SK-N-SH (cell line): ENCODE measurements at regions not wholly inside any gene's neighbourhood (a gene's known extent, or its start where the extent isn't known, plus 50 kb on each side); places are given as distances from the start of the nearest gene placed in this dataset.

Experiments used
- CTCF ChIA-PET: fragments of 300-600, 350-600 bp; formaldehyde crosslinking; extraction: SDS; loops from one replicate; lab custom pipeline; 2021; lab: Yijun Ruan, JAX
- POLR2A ChIA-PET: fragments of 350-600 bp; sonication (Branson Sonifier 250); formaldehyde crosslinking; extraction: SDS; loops from one replicate; lab custom pipeline; 2020; ENCODE audit warnings: antibody characterized with exemption, inconsistent platforms; lab: Yijun Ruan, JAX
- DNase-seq: peaks from one replicate; pipeline ENCODE4 v3.0.0; 2012
- H2AFZ ChIP-seq: fragments of 200-600 bp; sonication (generic); 2 replicates; pipeline ENCODE4 v1.8.1; 2016; ENCODE audit warnings: antibody characterized with exemption, mild to moderate bottlenecking, low read depth
- H3F3A ChIP-seq: fragments of 200-600 bp; sonication (generic); replicated peaks from 2 replicates; pipeline ENCODE3; 2016; ENCODE audit warnings: antibody characterized with exemption, mild to moderate bottlenecking; ENCODE audit not compliant: insufficient read depth
- H3K27ac ChIP-seq, 2 experiments: fragments of 200-500 bp in 1 of 2; fragments of 200-600 bp in 1 of 2; sonication (Bioruptor generic) in 1 of 2; sonication (generic), shearing (Covaris generic) in 1 of 2; 2 replicates each; pipeline versions ENCODE4 v1.5.1 to v1.6.1; 2014 to 2016; ENCODE audit warnings: low read depth in 2 of 2, inconsistent platforms in 1 of 2, low read length in 1 of 2, mild to moderate bottlenecking in 1 of 2, mixed read lengths in 1 of 2
- H3K27me3 ChIP-seq: fragments of 200-600 bp; sonication (generic), shearing (Covaris generic); 2 replicates; pipeline ENCODE4 v1.6.1; 2016; ENCODE audit warnings: mixed run types; ENCODE audit not compliant: insufficient read depth
- H3K36me3 ChIP-seq, 2 experiments: fragments of 200-500 bp in 1 of 2; fragments of 200-600 bp in 1 of 2; sonication (Bioruptor generic) in 1 of 2; sonication (generic) in 1 of 2; replicated peaks in 1 of 2; 2 replicates each; pipeline versions ENCODE3 to v1.5.1; 2014 to 2016; ENCODE audit warnings: low read length in 1 of 2, mild to moderate bottlenecking in 1 of 2; ENCODE audit not compliant: insufficient read depth in 2 of 2, control insufficient read depth in 1 of 2
- H3K4me1 ChIP-seq, 2 experiments: fragments of 200-500 bp in 1 of 2; fragments of 200-600 bp in 1 of 2; sonication (Bioruptor generic) in 1 of 2; sonication (generic), shearing (Covaris generic) in 1 of 2; 2 replicates each; pipeline versions ENCODE4 v1.5.1 to v1.6.1; 2014 to 2016; ENCODE audit warnings: low read depth in 1 of 2, low read length in 1 of 2, mixed run types in 1 of 2; ENCODE audit not compliant: insufficient read depth in 2 of 2, control insufficient read depth in 1 of 2
- H3K4me2 ChIP-seq: fragments of 200-600 bp; sonication (generic), shearing (Covaris generic); 2 replicates; pipeline ENCODE4 v1.6.1; 2017; ENCODE audit warnings: mixed run types
- H3K4me3 ChIP-seq, 2 experiments: fragments of 200-500 bp in 1 of 2; fragments of 200-600 bp in 1 of 2; sonication (Bioruptor generic) in 1 of 2; sonication (generic), shearing (Covaris generic) in 1 of 2; 2 replicates each; pipeline versions ENCODE4 v1.5.1 to v1.8.1; 2014 to 2016; ENCODE audit warnings: low read depth in 2 of 2, inconsistent platforms in 1 of 2, low read length in 1 of 2, mild to moderate bottlenecking in 1 of 2, mixed read lengths in 1 of 2, moderate library complexity in 1 of 2
- H3K79me2 ChIP-seq: fragments of 200-600 bp; sonication (generic); 2 replicates; pipeline ENCODE4 v1.8.1; 2017; ENCODE audit warnings: mild to moderate bottlenecking; ENCODE audit not compliant: insufficient read depth
- H3K9ac ChIP-seq: fragments of 200-600 bp; sonication (generic); 2 replicates; pipeline ENCODE4 v1.6.1; 2017; ENCODE audit warnings: mixed run types
- H3K9me2 ChIP-seq: fragments of 200-600 bp; sonication (generic); 2 replicates; pipeline ENCODE4 v1.6.1; 2017; ENCODE audit warnings: mixed run types
- H3K9me3 ChIP-seq: fragments of 200-600 bp; sonication (generic); 2 replicates; pipeline ENCODE4 v1.6.1; 2017; ENCODE audit warnings: mixed run types, mild to moderate bottlenecking, moderate library complexity
- H4K20me1 ChIP-seq: fragments of 200-600 bp; sonication (generic); 2 replicates; pipeline ENCODE4 v1.6.1; 2017; ENCODE audit warnings: mild to moderate bottlenecking, mixed run types; ENCODE audit not compliant: insufficient read depth
- CHD2 ChIP-seq: fragments of 150-350 bp; IDR thresholded peaks from 2 replicates; pipeline ENCODE4 v1.6.1; 2018; ENCODE audit warnings: low read length; ENCODE audit not compliant: partially characterized antibody
- ELF1 ChIP-seq: IDR thresholded peaks from 2 replicates; pipeline ENCODE4 v1.4.0; 2012
- EZH2phosphoT487 ChIP-seq: fragments of 200-600 bp; sonication (generic); IDR thresholded peaks from 2 replicates; pipeline ENCODE4 v1.6.1; 2017; ENCODE audit warnings: low read depth, mixed run types, mild to moderate bottlenecking, antibody characterized with exemption, moderate library complexity, borderline replicate concordance
- GABPA ChIP-seq: IDR thresholded peaks from 2 replicates; pipeline ENCODE4 v1.4.0; 2012; ENCODE audit warnings: low read depth, mild to moderate bottlenecking
- GATA2 ChIP-seq: sonication (generic); formaldehyde crosslinking; IDR thresholded peaks from 2 replicates; pipeline ENCODE4 v1.5.0; 2020; ENCODE audit warnings: mild to moderate bottlenecking, missing genetic modification reagents
- JUND ChIP-seq: IDR thresholded peaks from 2 replicates; pipeline ENCODE4 v1.4.0; 2012
- MEF2A ChIP-seq: IDR thresholded peaks from 2 replicates; pipeline ENCODE4 v1.4.0; 2012; ENCODE audit warnings: low read depth, borderline replicate concordance
- NFIC ChIP-seq: IDR thresholded peaks from 2 replicates; pipeline ENCODE4 v1.4.0; 2012; ENCODE audit warnings: borderline replicate concordance
- NRF1 ChIP-seq: IDR thresholded peaks from 2 replicates; pipeline ENCODE4 v1.6.1; 2012; ENCODE audit warnings: low read depth, mild to moderate bottlenecking, low read length
- POLR2AphosphoS5 ChIP-seq: IDR thresholded peaks from 2 replicates; pipeline ENCODE4 v1.6.1; 2012; ENCODE audit warnings: low read depth, low read length
- RAD21 ChIP-seq: IDR thresholded peaks from 2 replicates; pipeline ENCODE4 v1.6.1; 2012; ENCODE audit warnings: mild to moderate bottlenecking, low read length
- RCOR1 ChIP-seq: fragments of 150-350 bp; IDR thresholded peaks from 2 replicates; pipeline ENCODE4 v1.6.1; 2017; ENCODE audit warnings: antibody characterized with exemption, low read length
- TAF1 ChIP-seq: IDR thresholded peaks from 2 replicates; pipeline ENCODE4 v1.6.1; 2012; ENCODE audit warnings: low read depth, mild to moderate bottlenecking, low read length, moderate library complexity, borderline replicate concordance
- TEAD4 ChIP-seq: IDR thresholded peaks from 2 replicates; pipeline ENCODE4 v1.4.0; 2012; ENCODE audit warnings: mild to moderate bottlenecking, borderline replicate concordance; ENCODE audit not compliant: insufficient read depth
- WGBS: methylation state at CpG from one replicate; pipeline ENCODE4 v1.1.6; 2017; ENCODE audit warnings: low lambda C conversion rate; 5-methylcytosine and 5-hydroxymethylcytosine counted together
- TF ChIP-seq, protein P1 (sequence below): fragments of 150-350 bp; IDR thresholded peaks from 2 replicates; pipeline ENCODE4 v1.6.1; 2016; ENCODE audit warnings: mild to moderate bottlenecking, low read depth, low read length
- TF ChIP-seq, protein P2 (sequence below): fragments of 200-600 bp; sonication (generic); IDR thresholded peaks from 2 replicates; pipeline ENCODE4 v1.6.1; 2017; ENCODE audit warnings: antibody characterized with exemption, mild to moderate bottlenecking, moderate library complexity
- TF ChIP-seq, protein P3 (sequence below): IDR thresholded peaks from 2 replicates; pipeline ENCODE4 v1.4.0; 2012; ENCODE audit warnings: low read depth, borderline replicate concordance
- TF ChIP-seq, protein P4 (sequence below): IDR thresholded peaks from 2 replicates; pipeline ENCODE4 v1.4.0; 2012; ENCODE audit warnings: low read depth
- TF ChIP-seq, protein P5 (sequence below): fragments of 150-350 bp; IDR thresholded peaks from 2 replicates; pipeline ENCODE4 v1.6.1; 2017; ENCODE audit warnings: antibody characterized with exemption, low read length, low read depth, borderline replicate concordance
- TF ChIP-seq, protein P6 (sequence below): IDR thresholded peaks from 2 replicates; pipeline ENCODE4 v1.4.0; 2012; ENCODE audit warnings: low read depth, borderline replicate concordance

DNA sequence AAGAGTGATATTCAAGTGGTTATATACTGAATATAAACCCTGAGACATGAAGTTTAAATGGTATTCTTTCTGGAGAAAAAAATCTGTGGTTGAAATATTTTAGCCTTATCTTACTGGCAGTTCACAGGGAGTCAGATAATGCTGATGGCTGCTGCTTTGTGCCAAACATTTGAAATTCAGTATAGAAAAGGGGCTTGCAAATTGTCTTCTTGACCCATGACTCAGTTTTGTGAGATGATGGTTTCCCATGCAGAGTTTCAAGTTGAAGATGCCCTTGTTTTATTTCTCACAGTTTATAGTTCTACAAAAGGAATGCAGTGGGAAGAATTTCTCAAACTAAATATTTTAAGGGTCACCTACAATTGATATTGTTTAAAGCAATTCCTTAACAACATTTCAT lies 251.1 kb upstream of the MEOX2 start:
- no peak overlapping the region for H3K9ac ChIP-seq
- H3K9me3 ChIP-seq: no peaks in the 10 kb centered on the region
- H3K4me1 ChIP-seq: no peaks in the 10 kb centered on the region
- H3K9me2 ChIP-seq: no peaks in the 10 kb centered on the region
- DNase-seq: no peak
- no peaks in the 10 kb centered on the region for H3K36me3 ChIP-seq
- H3F3A ChIP-seq: no peaks in the 10 kb centered on the region
- no peak overlapping the region for H3K4me3 ChIP-seq
- TF ChIP-seq RCOR1 (no peak), ELF1 (no peak), TAF1 (no peak), TEAD4 (no peak), GABPA (no peak), EZH2phosphoT487 (no peak), NRF1 (no peak)
- TF ChIP-seq, protein P1, sequence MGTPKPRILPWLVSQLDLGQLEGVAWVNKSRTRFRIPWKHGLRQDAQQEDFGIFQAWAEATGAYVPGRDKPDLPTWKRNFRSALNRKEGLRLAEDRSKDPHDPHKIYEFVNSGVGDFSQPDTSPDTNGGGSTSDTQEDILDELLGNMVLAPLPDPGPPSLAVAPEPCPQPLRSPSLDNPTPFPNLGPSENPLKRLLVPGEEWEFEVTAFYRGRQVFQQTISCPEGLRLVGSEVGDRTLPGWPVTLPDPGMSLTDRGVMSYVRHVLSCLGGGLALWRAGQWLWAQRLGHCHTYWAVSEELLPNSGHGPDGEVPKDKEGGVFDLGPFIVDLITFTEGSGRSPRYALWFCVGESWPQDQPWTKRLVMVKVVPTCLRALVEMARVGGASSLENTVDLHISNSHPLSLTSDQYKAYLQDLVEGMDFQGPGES: no peak
- TF ChIP-seq, protein P2, sequence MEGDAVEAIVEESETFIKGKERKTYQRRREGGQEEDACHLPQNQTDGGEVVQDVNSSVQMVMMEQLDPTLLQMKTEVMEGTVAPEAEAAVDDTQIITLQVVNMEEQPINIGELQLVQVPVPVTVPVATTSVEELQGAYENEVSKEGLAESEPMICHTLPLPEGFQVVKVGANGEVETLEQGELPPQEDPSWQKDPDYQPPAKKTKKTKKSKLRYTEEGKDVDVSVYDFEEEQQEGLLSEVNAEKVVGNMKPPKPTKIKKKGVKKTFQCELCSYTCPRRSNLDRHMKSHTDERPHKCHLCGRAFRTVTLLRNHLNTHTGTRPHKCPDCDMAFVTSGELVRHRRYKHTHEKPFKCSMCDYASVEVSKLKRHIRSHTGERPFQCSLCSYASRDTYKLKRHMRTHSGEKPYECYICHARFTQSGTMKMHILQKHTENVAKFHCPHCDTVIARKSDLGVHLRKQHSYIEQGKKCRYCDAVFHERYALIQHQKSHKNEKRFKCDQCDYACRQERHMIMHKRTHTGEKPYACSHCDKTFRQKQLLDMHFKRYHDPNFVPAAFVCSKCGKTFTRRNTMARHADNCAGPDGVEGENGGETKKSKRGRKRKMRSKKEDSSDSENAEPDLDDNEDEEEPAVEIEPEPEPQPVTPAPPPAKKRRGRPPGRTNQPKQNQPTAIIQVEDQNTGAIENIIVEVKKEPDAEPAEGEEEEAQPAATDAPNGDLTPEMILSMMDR: no peak
- TF ChIP-seq, protein P3, sequence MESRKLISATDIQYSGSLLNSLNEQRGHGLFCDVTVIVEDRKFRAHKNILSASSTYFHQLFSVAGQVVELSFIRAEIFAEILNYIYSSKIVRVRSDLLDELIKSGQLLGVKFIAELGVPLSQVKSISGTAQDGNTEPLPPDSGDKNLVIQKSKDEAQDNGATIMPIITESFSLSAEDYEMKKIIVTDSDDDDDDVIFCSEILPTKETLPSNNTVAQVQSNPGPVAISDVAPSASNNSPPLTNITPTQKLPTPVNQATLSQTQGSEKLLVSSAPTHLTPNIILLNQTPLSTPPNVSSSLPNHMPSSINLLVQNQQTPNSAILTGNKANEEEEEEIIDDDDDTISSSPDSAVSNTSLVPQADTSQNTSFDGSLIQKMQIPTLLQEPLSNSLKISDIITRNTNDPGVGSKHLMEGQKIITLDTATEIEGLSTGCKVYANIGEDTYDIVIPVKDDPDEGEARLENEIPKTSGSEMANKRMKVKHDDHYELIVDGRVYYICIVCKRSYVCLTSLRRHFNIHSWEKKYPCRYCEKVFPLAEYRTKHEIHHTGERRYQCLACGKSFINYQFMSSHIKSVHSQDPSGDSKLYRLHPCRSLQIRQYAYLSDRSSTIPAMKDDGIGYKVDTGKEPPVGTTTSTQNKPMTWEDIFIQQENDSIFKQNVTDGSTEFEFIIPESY: no peak
- TF ChIP-seq, protein P4, sequence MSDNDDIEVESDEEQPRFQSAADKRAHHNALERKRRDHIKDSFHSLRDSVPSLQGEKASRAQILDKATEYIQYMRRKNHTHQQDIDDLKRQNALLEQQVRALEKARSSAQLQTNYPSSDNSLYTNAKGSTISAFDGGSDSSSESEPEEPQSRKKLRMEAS: no peak
- no peaks in the 10 kb centered on the region for H3K27me3 ChIP-seq
- CTCF ChIA-PET: no interaction called here
- H3K79me2 ChIP-seq: no peaks in the 10 kb centered on the region
- no peak overlapping the region for H3K27ac ChIP-seq
- no peaks in the 10 kb centered on the region for H4K20me1 ChIP-seq
- POLR2A ChIA-PET: no interaction called here
- no peak overlapping the region for H3K4me2 ChIP-seq
- H2AFZ ChIP-seq: no peak overlapping the region

DNA sequence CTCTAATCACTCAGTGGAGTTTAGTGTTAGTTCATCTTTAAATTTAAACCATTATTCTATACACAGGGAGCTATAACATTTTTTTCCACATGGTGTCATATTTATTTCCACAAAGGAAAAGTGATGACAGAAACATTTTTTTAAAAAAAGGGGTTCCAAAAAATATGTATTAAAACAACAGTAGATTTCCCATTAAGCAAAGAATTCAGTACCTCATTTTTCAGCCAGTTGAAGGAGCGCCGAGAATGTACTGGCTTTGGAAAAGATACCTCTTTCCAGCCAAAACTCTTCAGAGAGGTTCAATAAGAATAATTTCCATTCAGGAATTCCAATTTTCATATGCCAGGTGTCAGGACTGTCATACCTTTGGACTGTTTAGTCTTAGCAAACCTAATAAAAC lies 250.5 kb upstream of the MEOX2 start:
- Histone ChIP-seq H3F3A (no peaks in the 10 kb centered on the region), H3K27ac (no peak overlapping the region), H3K79me2 (no peaks in the 10 kb centered on the region), H3K9me2 (no peaks in the 10 kb centered on the region), H3K4me1 (no peaks in the 10 kb centered on the region), H3K27me3 (no peaks in the 10 kb centered on the region), H3K9me3 (no peaks in the 10 kb centered on the region), H3K4me3 (no peak overlapping the region), H3K9ac (no peak overlapping the region), H4K20me1 (no peaks in the 10 kb centered on the region), H2AFZ (no peak overlapping the region), H3K4me2 (no peak overlapping the region), H3K36me3 (no peaks in the 10 kb centered on the region)
- CTCF ChIA-PET: interaction anchor here (0.6 kb wide), 1 partner anchor 1834 kb away, joined by 3 read pairs; no protein-coding TSS in a partner anchor
- no peak for DNase-seq
- POLR2A ChIA-PET: no interaction called here
- WGBS: 6% methylated on average over 2 of the region's 2 CpGs
- TF ChIP-seq GABPA (no peak), TEAD4 (no peak), RAD21 (no peak), JUND (no peak), CHD2 (no peak), EZH2phosphoT487 (no peak), POLR2AphosphoS5 (no peak), NFIC (no peak), GATA2 (CRISPR knock-in tag) (no peak), MEF2A (no peak)
- TF ChIP-seq, protein P5, sequence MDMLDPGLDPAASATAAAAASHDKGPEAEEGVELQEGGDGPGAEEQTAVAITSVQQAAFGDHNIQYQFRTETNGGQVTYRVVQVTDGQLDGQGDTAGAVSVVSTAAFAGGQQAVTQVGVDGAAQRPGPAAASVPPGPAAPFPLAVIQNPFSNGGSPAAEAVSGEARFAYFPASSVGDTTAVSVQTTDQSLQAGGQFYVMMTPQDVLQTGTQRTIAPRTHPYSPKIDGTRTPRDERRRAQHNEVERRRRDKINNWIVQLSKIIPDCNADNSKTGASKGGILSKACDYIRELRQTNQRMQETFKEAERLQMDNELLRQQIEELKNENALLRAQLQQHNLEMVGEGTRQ: no peak
- TF ChIP-seq, protein P4: no peak
- TF ChIP-seq, protein P6, sequence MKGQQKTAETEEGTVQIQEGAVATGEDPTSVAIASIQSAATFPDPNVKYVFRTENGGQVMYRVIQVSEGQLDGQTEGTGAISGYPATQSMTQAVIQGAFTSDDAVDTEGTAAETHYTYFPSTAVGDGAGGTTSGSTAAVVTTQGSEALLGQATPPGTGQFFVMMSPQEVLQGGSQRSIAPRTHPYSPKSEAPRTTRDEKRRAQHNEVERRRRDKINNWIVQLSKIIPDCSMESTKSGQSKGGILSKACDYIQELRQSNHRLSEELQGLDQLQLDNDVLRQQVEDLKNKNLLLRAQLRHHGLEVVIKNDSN: no peak
- TF ChIP-seq, protein P1: no peak
